ENCODE measurements at regions not wholly inside any gene's neighbourhood (a gene's known extent, or its start where the extent isn't known, plus 50 kb on each side); places are given as distances from the start of the nearest gene placed in this dataset.
"Not testable (repeated sequence)": the region's sequence is repeated elsewhere in the genome, so short reads cannot be mapped to it uniquely, and the experiment has no call there.

- DNase-seq (ENCODE audit: low read depth, low spot score), result no peak
Measured at GRCh38 chr3:15983693-15984092, 185.9 kb upstream of the ANKRD28 start.

GRCh38 chr3:15989419-15989818 is 185.1 kb upstream of the GALNT15 start:
- no peak for DNase-seq (ENCODE audit: low read depth, low spot score)

GRCh38 chr3:15993660-15994059 is 180.8 kb upstream of the GALNT15 start:
- DNase-seq (ENCODE audit: low read depth, low spot score), result not testable (repeated sequence)

- DNase-seq (ENCODE audit: low read depth, low spot score), result not testable (repeated sequence)
Measured at GRCh38 chr3:15996496-15996895, 178.0 kb upstream of the GALNT15 start.

- DNase-seq (ENCODE audit: low read depth, low spot score), result no peak
Measured at GRCh38 chr3:15997274-15997943, 177.1 kb upstream of the GALNT15 start.

- no peak for DNase-seq (ENCODE audit: low read depth, low spot score)
Measured at GRCh38 chr3:15998911-15999310, 175.6 kb upstream of the GALNT15 start.

- DNase-seq (ENCODE audit: low read depth, low spot score), result no peak
Measured at GRCh38 chr3:16004812-16005211, 169.7 kb upstream of the GALNT15 start.

- no peak for DNase-seq (ENCODE audit: low read depth, low spot score)
Measured at GRCh38 chr3:16011376-16011775, 163.1 kb upstream of the GALNT15 start.

- no peak for DNase-seq (ENCODE audit: low read depth, low spot score)
Measured at GRCh38 chr3:16012086-16012485, 162.4 kb upstream of the GALNT15 start.

GRCh38 chr3:16013568-16013967 is 160.9 kb upstream of the GALNT15 start:
- DNase-seq (ENCODE audit: low read depth, low spot score), result no peak

- DNase-seq (ENCODE audit: low read depth, low spot score), result not testable (repeated sequence)
Measured at GRCh38 chr3:16021801-16022200, 152.7 kb upstream of the GALNT15 start.

- DNase-seq (ENCODE audit: low read depth, low spot score), result not testable (repeated sequence)
Measured at GRCh38 chr3:16023881-16024280, 150.6 kb upstream of the GALNT15 start.

- DNase-seq (ENCODE audit: low read depth, low spot score), result no peak
Measured at GRCh38 chr3:16024548-16024947, 149.9 kb upstream of the GALNT15 start.

- DNase-seq (ENCODE audit: low read depth, low spot score), result no peak
Measured at GRCh38 chr3:16026753-16027152, 147.7 kb upstream of the GALNT15 start.

- no peak for DNase-seq (ENCODE audit: low read depth, low spot score)
Measured at GRCh38 chr3:16028604-16029003, 145.9 kb upstream of the GALNT15 start.

GRCh38 chr3:16030342-16030741 is 144.1 kb upstream of the GALNT15 start:
- DNase-seq (ENCODE audit: low read depth, low spot score), result no peak

GRCh38 chr3:16031434-16031833 is 143.0 kb upstream of the GALNT15 start:
- no peak for DNase-seq (ENCODE audit: low read depth, low spot score)

- DNase-seq (ENCODE audit: low read depth, low spot score), result no peak
Measured at GRCh38 chr3:16033889-16034687, 140.4 kb upstream of the GALNT15 start.

- DNase-seq (ENCODE audit: low read depth, low spot score), result no peak
Measured at GRCh38 chr3:16040991-16041390, 133.5 kb upstream of the GALNT15 start.

- DNase-seq (ENCODE audit: low read depth, low spot score), result peak; percentile 55
Measured at GRCh38 chr3:16048435-16049318, 125.8 kb upstream of the GALNT15 start.

- DNase-seq (ENCODE audit: low read depth, low spot score), result no peak
Measured at GRCh38 chr3:16050641-16051467, 123.6 kb upstream of the GALNT15 start.
